Ovary (tissue), 3 donors: ENCODE measurements at regions not wholly inside any gene's neighbourhood (a gene's known extent, or its start where the extent isn't known, plus 50 kb on each side); places are given as distances from the start of the nearest gene placed in this dataset.

Experiments
- EP300 ChIP-seq: sonication (generic); formaldehyde crosslinking; IDR thresholded peaks from one replicate; pipeline ENCODE4 v1.6.1; 2017; ENCODE audit warnings: antibody characterized with exemption
- POLR2A ChIP-seq: fragments of 450-650 bp; IDR thresholded peaks from one replicate; pipeline ENCODE4 v1.6.1; 2017; ENCODE audit warnings: antibody characterized with exemption, mild to moderate bottlenecking, moderate library complexity
- TF ChIP-seq, protein P1 (sequence below), 3 donors: fragments of 450-650 bp in 2 of 3; fragments of 200-600 bp in 1 of 3; IDR thresholded peaks; one replicate each; pipeline versions ENCODE4 v1.5.1 to v1.8.0; 2016 to 2022; ENCODE audit warnings: antibody characterized with exemption in 3 of 3, mild to moderate bottlenecking in 1 of 3
- donor health status: DM: no; HTN: no; CAD: no.

GRCh38 chr20:52096117-52096516, 95.5 kb downstream of the ZFP64 start:
- TF ChIP-seq, protein P1, sequence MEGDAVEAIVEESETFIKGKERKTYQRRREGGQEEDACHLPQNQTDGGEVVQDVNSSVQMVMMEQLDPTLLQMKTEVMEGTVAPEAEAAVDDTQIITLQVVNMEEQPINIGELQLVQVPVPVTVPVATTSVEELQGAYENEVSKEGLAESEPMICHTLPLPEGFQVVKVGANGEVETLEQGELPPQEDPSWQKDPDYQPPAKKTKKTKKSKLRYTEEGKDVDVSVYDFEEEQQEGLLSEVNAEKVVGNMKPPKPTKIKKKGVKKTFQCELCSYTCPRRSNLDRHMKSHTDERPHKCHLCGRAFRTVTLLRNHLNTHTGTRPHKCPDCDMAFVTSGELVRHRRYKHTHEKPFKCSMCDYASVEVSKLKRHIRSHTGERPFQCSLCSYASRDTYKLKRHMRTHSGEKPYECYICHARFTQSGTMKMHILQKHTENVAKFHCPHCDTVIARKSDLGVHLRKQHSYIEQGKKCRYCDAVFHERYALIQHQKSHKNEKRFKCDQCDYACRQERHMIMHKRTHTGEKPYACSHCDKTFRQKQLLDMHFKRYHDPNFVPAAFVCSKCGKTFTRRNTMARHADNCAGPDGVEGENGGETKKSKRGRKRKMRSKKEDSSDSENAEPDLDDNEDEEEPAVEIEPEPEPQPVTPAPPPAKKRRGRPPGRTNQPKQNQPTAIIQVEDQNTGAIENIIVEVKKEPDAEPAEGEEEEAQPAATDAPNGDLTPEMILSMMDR (IDR thresholded peaks at IDR 0.05) = no peak
- no peak for TF ChIP-seq POLR2A
- TF ChIP-seq EP300 = no peak
